GM12878 (cell line): ENCODE measurements at regions not wholly inside any gene's neighbourhood (a gene's known extent, or its start where the extent isn't known, plus 50 kb on each side); places are given as distances from the start of the nearest gene placed in this dataset.

Experiments used
- EED ChIP-seq: sonication (generic); IDR thresholded peaks from 2 replicates; pipeline ENCODE4 v1.6.1; 2016; ENCODE audit warnings: antibody characterized with exemption, low read depth
- POLR2AphosphoS5 ChIP-seq: IDR thresholded peaks from 2 replicates; pipeline ENCODE4 v1.6.1; 2011; ENCODE audit warnings: mild to moderate bottlenecking, low read length, inconsistent platforms
- TAF1 ChIP-seq: IDR thresholded peaks from 2 replicates; pipeline ENCODE4 v1.6.1; 2011; ENCODE audit warnings: mild to moderate bottlenecking, low read depth, low read length, borderline replicate concordance
- YY1 ChIP-seq: IDR thresholded peaks from 2 replicates; pipeline ENCODE4 v1.6.1; 2011; ENCODE audit warnings: low read depth, mild to moderate bottlenecking, low read length
- TF ChIP-seq, protein P1 (sequence below): IDR thresholded peaks from 2 replicates; pipeline ENCODE4 v1.6.1; 2011; ENCODE audit warnings: low read depth, mild to moderate bottlenecking, low read length, moderate library complexity, borderline replicate concordance; ENCODE audit errors: extremely low read depth
- TF ChIP-seq, protein P2 (sequence below), 3 experiments: IDR thresholded peaks in 2 of 3; conservative IDR thresholded peaks in 1 of 3; 2 replicates each; pipeline ENCODE4 v1.5.1; 2011; ENCODE audit warnings: low read depth in 3 of 3, low read length in 3 of 3, mild to moderate bottlenecking in 3 of 3, control low read depth in 2 of 3, moderate library complexity in 2 of 3, inconsistent platforms in 1 of 3, mixed read lengths in 1 of 3; ENCODE audit not compliant: control insufficient read depth in 2 of 3, insufficient read depth in 1 of 3; ENCODE audit errors: extremely low read depth in 1 of 3

DNA sequence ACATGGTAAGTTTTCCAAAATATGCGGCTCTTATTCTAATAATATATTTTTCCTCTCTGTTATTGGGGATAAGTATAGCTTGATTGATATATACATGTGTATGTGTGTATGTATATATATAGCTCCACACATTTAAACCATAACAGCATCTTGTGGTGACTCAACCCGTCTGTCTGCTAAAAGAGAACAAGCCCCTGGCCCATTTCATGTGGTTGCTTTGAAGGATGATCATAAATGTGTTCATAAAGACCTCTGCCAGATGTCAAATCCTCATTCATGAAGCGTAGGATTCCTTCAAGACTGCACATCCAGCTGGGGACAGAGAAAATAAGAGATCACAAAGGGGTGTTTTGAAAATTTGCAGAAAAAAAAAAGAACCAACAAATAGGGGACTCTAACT lies 79.3 kb downstream of the RHOB start:
- TF ChIP-seq POLR2AphosphoS5, result no peak
- no peak for TF ChIP-seq EED
- TF ChIP-seq YY1, result no peak
- TF ChIP-seq, protein P1, sequence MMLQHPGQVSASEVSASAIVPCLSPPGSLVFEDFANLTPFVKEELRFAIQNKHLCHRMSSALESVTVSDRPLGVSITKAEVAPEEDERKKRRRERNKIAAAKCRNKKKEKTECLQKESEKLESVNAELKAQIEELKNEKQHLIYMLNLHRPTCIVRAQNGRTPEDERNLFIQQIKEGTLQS, result no peak
- no peak for TF ChIP-seq TAF1
- TF ChIP-seq, protein P2, sequence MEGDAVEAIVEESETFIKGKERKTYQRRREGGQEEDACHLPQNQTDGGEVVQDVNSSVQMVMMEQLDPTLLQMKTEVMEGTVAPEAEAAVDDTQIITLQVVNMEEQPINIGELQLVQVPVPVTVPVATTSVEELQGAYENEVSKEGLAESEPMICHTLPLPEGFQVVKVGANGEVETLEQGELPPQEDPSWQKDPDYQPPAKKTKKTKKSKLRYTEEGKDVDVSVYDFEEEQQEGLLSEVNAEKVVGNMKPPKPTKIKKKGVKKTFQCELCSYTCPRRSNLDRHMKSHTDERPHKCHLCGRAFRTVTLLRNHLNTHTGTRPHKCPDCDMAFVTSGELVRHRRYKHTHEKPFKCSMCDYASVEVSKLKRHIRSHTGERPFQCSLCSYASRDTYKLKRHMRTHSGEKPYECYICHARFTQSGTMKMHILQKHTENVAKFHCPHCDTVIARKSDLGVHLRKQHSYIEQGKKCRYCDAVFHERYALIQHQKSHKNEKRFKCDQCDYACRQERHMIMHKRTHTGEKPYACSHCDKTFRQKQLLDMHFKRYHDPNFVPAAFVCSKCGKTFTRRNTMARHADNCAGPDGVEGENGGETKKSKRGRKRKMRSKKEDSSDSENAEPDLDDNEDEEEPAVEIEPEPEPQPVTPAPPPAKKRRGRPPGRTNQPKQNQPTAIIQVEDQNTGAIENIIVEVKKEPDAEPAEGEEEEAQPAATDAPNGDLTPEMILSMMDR (IDR thresholded peaks at IDR 0.05 in 2 of 3, conservative IDR thresholded peaks at IDR 0.05 in 1 of 3; ENCODE audit: control insufficient read depth in 2 of 3, extremely low read depth in 1 of 3, insufficient read depth in 1 of 3, low read depth in 3 of 3, low read length in 3 of 3), result no peak
